ENCODE measurements at regions not wholly inside any gene's neighbourhood (a gene's known extent, or its start where the extent isn't known, plus 50 kb on each side); places are given as distances from the start of the nearest gene placed in this dataset.

DNA sequence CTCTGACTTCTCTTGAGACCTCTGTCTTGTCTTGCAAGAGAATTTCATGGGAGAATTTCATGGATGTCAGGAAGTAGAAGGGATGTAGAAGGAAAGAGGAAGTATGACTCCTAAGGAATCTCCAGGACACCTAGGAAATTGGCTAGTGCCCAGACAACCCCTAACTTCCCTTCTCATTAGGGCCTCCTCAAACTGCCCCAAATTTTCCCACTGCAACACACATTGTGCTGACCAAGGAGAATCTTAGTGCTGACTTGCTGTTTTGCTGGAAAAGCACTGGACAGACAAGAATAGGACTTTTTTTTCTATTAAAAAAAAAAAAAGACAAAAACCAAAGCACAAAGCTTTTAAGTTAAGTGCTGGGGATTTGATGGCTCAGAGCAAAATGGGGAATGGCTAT lies 236.1 kb upstream of the CADM1 start:
- no peak for DNase-seq

DNA sequence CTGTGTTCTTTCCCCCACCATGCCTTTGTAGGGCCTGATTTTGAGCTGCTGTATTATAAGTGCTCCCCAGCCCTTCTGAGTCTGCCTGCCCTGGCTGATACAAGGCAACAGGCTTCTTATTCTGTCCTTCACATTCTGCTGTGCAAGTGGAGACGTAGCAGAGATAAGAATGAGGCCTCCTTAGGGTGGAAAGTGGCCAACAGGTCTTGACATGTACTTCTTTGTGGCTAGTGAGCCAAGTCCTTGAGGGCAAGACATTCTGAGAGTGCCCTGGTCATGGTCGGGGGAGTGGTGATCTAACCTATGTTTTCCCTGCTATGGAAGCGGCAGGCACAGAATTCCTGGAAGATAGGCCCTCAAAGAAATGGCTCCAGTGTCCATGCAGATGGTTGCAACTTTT lies 235.7 kb upstream of the CADM1 start:
- no peak for DNase-seq

DNA sequence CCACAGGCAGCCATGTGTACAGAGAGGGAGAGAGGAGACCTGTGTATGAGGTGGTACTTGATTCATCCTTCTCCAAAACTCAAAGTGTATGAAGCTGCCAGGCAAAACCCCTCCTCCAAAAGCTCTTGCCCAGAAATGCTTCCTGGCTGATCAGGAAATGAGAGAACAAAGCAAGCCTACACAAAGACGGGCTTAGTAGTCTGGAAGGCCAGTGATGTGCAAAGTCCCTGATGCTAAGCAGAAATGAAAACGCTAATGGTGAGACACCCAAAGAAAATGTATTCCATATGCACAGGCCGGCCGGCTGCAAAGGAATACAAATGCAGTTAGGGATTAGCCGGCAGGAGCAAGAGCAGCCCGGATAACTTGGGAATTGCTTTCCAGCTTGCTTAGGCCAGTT lies 234.9 kb upstream of the CADM1 start:
- no peak for DNase-seq

DNA sequence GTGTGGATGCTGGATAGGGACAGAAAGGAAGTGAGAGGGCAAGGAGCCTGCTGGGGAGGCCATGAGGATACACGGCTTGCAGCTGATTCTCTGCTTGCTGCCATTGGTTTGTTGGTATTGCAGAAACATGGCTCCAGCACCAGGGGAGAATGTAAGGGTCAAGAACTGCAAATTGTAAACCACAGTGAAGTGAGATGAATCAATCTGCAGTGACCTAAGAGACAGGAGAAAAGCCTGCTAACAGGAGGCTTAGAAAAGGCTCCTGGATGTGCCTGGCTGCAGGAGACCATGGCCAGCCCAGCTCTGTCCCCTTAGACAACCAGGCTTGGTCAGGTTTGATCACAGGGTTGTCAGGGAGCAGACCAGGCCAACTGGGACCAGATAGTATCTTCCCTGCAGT lies 233.7 kb upstream of the CADM1 start:
- no peak for DNase-seq

DNA sequence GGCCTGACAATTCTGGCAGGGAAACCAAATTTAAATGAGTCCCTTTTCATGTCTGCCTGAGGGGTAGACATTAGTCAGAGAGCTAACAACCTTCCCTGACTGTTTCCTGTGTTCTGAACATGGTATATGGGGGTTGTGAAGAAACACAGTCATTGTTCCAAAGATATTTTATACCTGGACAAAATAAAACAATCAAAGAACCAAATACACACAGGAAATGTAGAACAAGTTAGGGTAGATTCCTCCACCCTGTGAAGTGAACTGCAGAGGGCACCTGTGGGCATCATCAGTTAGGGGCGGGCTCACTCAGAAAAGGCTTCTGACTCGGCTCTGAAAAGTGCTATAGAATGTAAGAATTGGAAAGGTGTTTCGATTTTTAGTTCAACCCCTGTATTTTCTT lies 231.9 kb upstream of the CADM1 start:
- DNase-seq: no peak

DNA sequence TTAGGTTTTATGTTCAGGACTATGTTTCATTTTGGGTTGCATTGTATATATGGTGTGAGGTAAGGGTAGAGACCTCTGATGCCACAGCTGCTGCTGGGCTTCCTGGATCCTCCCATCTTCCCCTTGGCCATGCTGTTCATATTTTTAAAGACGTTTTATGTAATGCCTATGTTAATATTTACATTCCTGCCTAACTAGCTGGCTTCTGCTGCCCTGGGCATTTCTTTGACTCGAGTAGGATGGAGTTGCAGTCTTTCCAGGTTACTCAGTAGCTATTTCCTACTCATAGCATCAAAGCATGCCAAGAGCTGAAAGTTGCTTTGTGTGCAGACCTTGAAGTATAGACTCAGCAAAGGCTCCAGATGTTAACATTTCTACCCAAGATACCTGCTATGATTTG lies 220.5 kb upstream of the CADM1 start:
- DNase-seq: no peak

DNA sequence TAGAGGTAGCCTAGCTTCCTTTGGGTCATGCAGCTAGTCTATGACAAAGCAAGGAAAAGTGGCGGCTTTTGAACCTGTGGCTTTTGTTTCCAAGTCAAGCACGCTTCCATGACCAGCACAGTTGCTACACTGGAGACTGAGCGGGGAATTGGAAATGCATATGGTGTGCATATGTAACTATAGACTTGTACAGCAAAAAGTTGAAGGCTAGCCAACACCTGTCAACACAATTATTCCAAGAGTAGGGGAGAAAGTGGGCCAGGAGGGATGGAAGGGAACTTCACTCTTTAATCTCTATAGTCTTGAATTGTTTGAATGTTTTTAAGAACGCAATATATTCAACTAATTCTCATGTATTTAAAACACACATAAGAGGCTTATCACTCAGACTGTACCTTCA lies 218.5 kb upstream of the CADM1 start:
- no peak for DNase-seq

DNA sequence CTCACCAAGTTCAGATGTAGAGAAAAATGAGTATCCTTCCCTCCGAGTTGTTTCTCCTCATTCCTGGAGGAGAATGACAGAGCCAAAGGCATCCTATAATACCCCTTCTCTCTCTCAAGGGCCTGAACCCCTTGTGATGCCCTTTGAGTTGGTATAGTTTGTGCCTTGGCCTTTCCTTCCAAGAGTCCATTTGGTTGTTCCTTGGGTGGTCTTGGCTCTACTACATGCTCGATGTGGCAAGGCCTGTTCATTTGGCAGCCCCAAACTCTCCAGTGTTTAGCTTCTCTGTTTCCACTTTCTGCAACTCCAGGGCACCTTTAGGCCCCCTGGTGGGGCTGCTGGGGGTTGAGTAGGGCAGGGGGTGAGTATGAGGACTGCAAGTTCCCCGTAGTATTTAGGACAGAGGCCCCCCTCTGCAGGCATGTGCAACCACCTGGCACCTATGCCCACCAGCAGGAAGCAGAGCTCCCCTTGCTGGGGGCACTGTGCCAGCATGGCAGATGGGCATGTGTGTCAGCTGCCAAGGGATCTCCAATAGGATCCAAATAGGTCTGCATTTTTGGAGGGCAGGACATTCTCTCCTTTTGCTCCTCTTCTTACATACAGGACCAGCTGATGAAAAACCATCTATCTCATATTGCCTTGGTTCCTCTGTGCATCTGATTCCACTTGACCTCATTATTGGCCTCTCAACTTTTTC lies 217.2 kb upstream of the CADM1 start:
- DNase-seq: no peak

DNA sequence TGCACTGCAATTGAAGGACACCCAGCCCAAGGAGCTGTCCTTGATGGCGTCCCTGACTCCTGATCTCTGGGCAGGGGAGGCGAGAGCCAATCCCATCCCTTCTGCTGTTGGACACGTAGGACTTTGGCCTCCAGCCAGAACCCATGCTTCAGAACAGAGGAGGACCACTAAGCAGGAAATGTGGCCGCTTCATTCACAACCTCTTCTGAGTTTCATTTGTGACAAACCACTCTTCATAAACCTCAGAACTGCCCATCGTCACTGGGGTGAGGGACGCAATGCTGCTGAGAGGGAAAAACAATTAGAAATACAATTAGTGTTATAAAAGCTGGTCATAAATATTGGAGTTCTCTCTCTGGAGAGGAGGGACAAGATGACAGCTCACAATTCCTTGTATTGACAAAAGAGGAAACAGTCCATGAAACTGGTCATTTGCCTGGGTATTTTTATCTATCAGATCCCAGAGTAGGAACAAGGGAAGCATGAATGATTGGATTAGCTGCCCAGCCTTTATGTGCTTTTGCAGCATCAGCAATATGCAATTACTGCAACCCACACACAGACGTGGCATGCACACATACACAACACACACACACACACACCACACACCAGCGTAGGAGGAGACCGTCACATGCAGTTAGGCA lies 216.5 kb upstream of the CADM1 start:
- peak; percentile 63 for DNase-seq

DNA sequence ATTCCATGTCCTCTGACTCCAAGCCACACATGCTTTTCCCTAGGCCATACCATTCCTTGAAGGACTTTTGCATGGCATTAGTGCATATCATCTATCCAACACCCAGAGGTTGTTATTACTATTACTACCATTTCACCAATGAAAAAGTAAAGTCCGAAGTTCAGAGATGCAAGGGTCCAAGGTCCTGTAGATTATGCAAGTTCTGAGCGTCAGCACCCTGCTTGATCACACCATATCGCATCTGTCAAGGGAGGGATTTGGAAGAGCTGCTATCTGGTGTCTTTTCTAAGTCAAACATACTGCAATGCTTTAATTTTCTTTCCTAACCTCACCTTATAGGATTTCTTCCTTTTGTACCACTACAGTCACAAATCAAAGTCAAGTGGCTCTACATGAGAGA lies 214.7 kb upstream of the CADM1 start:
- DNase-seq: no peak

DNA sequence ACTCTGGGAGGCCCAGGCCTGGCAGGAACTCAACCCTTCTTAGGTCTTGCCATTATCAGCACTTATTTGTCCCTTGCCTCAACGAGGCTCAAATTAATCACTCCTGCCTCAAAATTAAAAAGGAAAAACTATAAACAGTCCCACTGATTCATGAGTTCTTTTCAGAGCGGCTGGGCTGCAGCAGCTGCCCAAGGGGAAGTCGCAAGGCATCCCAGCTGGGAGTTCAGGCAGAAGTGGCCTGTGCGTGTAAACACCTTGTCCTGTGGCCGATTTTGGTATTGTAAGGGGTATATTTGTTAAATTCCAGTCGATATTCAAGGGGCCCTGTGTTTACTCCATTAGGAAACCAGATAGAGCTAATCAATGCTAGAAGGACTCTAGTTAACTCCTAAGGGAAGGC lies 213.9 kb upstream of the CADM1 start:
- no peak for DNase-seq

DNA sequence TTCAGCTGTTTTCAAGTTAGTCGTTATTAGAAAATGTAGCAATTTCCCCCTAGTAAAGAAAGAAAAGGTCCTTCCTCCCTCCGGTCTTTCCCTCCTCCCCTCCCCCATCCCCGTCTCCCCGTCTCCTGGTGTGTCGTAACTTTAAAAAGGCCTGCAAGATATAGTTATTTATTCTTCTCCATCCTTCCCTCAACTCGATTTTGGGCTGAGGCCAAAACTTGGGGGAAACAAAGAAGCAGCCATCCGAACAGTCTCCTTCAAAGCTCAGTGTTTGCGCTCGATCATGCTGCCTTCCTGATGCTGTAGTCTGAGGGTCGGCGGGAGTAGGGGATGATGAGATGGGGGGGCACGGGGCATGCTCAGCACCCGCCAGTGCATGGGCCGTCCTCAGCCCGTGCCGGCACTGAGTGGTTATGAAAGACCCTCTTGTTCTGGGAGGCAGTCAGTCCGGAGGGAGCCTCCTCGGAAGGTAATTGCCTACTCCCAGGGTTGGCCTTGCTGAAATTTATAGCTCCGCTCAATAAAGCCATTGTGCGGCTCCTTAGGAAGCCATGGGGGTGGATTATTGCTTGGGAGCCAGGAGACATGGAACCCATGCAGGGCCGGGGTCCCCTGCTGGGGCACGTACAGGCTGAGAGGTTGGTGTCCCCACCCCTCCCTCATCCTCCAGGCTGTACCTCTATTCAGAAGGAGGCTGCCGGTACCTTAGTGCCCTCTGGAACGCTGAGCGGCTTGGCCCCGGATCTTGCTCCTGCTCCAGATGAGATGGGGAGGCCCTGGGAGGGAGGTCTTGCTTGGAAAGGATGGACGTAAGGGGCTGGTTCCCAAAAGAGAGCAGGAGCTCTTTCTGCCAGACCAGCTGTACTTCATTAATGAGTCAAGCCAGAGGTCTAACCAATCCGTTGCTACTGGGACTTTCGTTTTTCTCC lies 212.7 kb upstream of the CADM1 start:
- no peak for DNase-seq

DNA sequence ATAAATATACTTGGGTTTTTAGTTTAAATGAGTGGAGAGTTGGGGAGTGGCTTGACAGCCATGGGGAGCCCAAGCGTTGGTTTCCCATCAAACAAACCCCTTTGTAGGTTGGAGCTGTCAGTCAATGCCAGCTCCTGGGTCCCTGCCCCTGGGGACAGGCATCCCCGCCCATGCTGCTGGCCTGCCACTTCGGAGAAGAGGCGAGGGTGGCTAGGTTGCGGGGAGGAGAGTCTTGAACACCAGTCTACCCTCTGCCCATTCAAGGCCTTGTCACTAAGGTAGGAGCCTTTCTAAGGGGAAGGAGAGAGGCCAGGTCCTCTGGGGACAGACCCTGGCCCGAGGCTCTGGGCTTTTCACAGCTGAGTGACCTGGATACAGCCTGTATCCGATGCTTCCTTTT lies 211.9 kb upstream of the CADM1 start:
- DNase-seq: no peak

DNA sequence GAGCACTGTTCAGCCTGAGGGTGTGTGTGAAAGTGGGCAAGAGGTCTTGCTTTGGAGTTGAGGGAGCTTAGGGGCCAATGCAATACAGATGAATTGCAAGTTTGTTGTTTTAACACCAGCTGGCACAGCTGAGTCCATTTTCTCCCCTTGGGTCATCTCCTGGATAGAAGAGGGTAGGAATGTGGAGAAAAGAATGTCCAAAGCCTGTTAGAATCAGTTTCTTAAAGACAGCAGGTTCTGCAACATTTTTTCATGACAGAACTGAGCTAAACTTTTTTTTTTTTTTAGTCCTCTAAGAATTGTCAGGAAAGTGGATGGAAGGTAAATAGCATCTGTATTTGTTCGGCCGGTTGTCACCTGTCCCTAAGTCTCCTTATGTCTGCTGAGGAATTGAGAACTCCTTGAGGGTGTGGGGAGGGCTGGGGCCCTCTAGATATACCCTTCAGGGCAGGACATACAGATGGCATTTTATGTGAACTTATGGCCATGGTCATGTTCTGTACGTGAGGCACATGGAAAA lies 211.1 kb upstream of the CADM1 start:
- DNase-seq: no peak

DNA sequence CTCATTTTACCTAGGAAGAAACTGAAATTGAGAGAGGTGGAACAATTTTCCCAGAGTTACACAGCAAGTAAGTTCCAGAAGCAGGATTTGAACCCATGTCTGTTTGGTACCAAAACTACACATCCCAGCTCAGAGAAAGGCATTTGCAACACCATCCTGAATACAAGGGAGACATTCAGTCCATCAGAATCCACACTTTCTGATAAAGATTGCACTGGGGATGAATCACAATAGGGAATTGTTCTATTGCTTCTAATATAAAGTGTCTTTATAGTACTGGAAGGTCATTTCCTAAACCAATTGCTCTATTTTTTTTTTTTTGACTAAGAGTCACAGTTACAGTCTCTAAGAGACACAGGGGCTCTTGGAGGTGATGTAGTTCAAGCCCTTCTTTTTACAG lies 208.1 kb upstream of the CADM1 start:
- DNase-seq: no peak

DNA sequence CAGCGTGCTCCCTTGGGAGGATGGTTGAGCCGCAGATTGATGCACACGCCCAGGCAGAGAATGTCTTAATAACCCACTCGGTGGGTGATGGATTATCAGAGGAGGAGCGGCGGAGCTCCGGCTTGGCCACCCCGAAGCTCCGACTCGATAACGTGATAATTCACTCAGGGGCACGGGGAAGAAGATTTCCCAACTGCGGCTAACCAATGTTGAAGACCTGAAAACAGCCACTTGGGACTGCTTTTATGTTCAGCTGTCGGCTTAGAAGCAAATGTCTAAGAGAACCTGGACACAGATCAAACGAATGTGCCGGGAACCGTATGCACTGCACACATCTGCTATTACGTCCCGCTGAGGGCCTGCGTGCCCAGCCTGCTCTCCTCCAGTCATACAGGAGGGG lies 206.8 kb upstream of the CADM1 start:
- peak; percentile 84 for DNase-seq

DNA sequence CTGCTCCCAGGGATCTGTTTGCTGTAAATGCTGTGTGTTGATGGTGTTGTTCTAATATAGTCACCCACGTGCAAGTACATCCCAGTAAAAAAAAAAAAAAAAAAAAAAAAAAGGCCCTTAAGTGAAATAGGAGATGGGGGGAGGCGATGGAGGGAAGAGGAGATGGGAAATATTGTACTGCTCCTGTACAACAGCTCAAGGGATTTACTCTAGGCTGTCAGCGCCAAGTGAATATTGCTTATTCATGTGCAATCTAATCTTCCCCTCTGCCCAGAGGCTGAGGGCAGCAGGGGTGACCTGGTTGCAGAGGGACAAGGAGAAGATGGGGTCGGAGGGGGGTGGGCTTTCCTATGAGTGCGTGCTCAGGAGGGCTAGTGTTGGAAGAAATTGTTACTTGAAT lies 206.2 kb upstream of the CADM1 start:
- no peak for DNase-seq

DNA sequence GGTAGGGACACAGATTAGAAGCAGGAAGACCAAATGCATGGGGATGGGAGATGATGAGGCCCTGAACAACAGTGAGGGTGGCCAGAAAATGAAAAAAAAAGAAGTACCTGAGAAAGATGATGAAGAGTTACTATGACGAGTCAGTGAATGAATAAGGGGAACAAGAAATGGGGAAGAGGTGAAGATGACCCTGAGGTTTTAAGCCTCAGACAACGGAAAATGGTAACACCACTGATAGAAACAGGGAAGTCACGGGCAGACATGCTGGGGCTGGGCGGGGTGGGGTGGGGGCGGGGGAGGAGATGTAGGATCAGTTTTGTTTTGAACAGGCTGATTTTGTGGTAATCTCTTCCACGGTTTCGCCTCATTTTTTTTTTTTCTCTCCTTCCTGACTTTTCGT lies 205.1 kb upstream of the CADM1 start:
- no peak for DNase-seq

DNA sequence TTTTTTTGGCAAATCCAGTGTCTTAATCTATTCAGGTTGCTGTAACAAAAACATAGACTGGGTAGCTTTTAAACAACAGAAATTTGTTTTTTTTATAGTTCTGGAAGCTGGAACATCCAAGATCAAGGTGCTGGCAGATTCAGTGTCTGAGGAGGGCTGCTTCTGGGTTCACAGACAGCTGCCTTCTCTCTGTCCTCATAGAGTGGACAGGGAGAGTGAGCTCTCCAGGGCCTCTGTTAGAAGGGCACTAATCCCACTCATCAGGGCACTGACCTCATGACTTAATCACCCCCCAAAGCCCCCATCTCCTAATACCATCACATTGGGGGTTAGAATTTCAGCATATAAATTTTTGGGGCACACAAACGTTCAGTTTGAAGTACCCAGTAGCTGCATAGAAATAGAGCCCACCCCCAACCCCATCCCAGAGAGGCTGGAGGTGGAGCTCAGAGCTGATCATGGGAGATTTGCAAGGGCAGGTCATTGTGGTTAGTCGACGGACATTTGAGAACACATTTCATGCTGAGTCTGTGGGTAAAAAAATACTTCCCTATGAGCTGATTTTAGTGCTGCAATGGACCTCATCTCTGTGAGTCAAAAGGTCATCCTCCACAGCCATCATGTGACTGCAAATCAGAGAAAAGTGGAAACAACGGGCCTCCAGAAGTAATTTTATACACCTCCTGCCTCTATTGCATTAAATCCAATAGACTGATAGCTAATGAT lies 203.1 kb upstream of the CADM1 start:
- no peak for DNase-seq

DNA sequence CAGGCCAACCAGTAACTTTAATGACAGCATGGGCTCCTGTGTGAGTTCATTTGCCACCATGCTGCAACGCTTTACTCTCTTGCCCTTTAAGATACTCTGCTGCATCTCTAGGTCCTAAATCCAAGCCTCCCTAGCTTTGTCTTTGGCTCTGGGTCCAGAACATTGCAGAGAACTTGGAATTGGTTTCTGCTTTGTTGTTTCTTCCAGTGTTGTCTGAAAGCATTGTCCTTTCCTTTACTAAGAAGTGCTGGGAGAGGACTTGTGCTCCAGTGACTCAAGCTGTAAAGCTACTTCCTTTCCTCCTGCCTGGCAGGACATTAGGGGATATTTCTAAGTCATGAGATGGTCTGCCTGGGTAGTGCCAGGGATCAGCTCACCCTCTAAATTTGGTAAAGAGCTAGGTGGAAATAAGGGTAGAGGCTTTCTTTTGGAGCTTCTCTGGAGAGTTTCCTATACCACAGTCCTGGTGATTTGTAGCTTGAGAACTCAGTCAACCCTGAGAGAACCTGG lies 202.5 kb upstream of the CADM1 start:
- DNase-seq: no peak

DNA sequence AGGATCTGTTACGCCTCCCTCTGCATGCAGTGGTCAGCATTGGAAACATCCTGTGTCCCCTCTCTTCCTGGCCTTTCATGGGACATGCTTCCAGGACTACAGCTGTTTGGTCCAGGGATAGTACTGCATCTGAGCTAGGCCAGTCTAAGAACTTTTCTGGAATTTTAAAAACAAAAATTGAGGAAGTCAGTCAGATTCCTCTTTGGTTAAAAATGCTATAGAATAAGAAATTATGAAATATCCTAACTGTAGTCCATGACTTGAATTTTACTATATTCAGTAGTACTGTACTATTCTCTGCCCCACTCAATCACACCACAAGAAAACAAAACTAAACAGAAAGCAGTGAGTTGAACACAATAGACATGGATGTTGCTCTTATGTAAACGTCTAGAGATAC lies 201.0 kb upstream of the CADM1 start:
- no peak for DNase-seq

DNA sequence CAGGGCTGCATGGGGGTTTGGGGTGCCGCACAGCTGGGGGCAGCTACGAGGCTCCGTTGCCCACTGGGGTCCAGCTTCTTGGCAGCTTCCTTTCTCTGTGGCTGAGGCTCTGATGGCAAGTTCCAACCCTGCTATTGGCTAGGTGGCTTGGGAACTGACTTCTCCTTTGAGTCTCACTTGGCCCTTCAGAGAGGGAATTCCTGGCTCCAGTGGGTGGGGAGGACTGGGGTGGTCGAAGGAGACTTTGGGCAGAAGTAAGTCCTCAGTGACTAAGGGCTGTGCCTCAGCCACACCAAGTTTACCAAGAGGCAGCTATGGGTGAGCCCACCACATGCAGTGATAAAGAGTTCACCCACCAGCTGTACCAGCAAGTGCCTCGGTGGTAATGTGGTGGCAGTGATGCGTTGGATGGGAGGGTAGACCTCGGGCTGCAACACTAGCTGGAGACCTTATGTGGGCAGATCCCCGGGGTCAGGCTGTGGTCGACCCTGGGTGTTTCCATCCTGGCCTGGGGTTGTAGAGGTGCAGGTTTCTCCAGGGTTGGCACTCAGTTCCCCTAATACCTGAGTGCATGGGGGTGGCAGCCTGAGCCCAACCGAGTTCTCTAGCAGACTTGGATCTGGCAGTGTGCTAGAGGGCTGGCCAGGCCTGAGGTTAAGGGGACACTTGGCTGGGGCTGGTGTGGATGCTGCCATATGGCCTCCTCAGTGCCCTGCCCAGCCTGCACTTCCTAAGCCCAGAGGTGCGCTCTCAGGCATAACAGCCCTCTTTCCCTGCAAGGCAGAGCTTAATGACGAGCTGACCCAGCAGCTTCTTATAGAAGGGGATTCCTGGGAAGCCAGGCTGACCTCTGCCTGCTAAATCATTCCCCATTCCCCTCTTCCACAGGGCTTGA lies 197.0 kb upstream of the CADM1 start:
- DNase-seq: no peak
